H9 (cell line): ENCODE measurements at regions not wholly inside any gene's neighbourhood (a gene's known extent, or its start where the extent isn't known, plus 50 kb on each side); places are given as distances from the start of the nearest gene placed in this dataset.

Experiments
- DNase-seq: peaks from one replicate; pipeline ENCODE4 v3.0.0-alpha.2; 2017
- H2AFZ ChIP-seq: one replicate; pipeline ENCODE4 v1.6.1; 2013; ENCODE audit warnings: mild to moderate bottlenecking, low read length, control low read depth, moderate library complexity
- H2AK5ac ChIP-seq: 2 replicates; pipeline ENCODE4 v1.6.1; 2013; ENCODE audit warnings: low read length, control low read depth, mixed read lengths; ENCODE audit not compliant: insufficient read length
- H2BK120ac ChIP-seq: one replicate; pipeline ENCODE4 v1.6.1; 2013; ENCODE audit warnings: low read depth, mild to moderate bottlenecking, low read length, control low read depth, inconsistent platforms; ENCODE audit not compliant: poor library complexity, severe bottlenecking
- H2BK12ac ChIP-seq: 2 replicates; pipeline ENCODE4 v1.6.1; 2013; ENCODE audit warnings: low read length, control low read depth, mixed read lengths, low read depth; ENCODE audit not compliant: insufficient read length
- H2BK15ac ChIP-seq: 2 replicates; pipeline ENCODE4 v1.6.1; 2013; ENCODE audit warnings: low read depth, low read length, control low read depth
- H2BK20ac ChIP-seq: one replicate; pipeline ENCODE4 v1.6.1; 2013; ENCODE audit warnings: low read depth, mild to moderate bottlenecking, low read length, control low read depth, inconsistent platforms; ENCODE audit not compliant: poor library complexity, severe bottlenecking
- H2BK5ac ChIP-seq: 2 replicates; pipeline ENCODE4 v1.6.1; 2013; ENCODE audit warnings: low read length, control low read depth, mixed read lengths; ENCODE audit not compliant: insufficient read length
- H3K14ac ChIP-seq: 2 replicates; pipeline ENCODE4 v1.6.1; 2013; ENCODE audit warnings: low read length, control low read depth; ENCODE audit not compliant: insufficient read depth
- H3K18ac ChIP-seq: 2 replicates; pipeline ENCODE4 v1.6.1; 2013; ENCODE audit warnings: low read depth, mild to moderate bottlenecking, mixed read lengths, low read length, control low read depth; ENCODE audit not compliant: insufficient read length
- H3K23ac ChIP-seq: 2 replicates; pipeline ENCODE4 v1.6.1; 2013; ENCODE audit warnings: low read length, control low read depth, mixed read lengths, low read depth; ENCODE audit not compliant: insufficient read length
- H3K23me2 ChIP-seq: 2 replicates; pipeline ENCODE4 v1.6.1; 2013; ENCODE audit warnings: low read depth, mild to moderate bottlenecking, mixed read lengths, low read length, control low read depth; ENCODE audit not compliant: insufficient read length, poor library complexity, severe bottlenecking
- H3K27ac ChIP-seq: 2 replicates; pipeline ENCODE4 v1.5.1; 2013; ENCODE audit warnings: low read length, control low read depth, mixed read lengths, low read depth; ENCODE audit not compliant: insufficient read length
- H3K27me3 ChIP-seq: 2 replicates; pipeline ENCODE4 v1.6.1; 2013; ENCODE audit warnings: low read length, control low read depth, inconsistent platforms; ENCODE audit not compliant: insufficient read depth
- H3K4ac ChIP-seq: 2 replicates; pipeline ENCODE4 v1.6.1; 2013; ENCODE audit warnings: low read depth, mild to moderate bottlenecking, control low read depth, inconsistent platforms, low read length, moderate library complexity
- H3K4me1 ChIP-seq: 2 replicates; pipeline ENCODE4 v1.6.1; 2013; ENCODE audit warnings: low read length, control low read depth, inconsistent platforms; ENCODE audit not compliant: insufficient read depth
- H3K4me2 ChIP-seq: 2 replicates; pipeline ENCODE4 v1.6.1; 2013; ENCODE audit warnings: low read length, control low read depth, mixed read lengths; ENCODE audit not compliant: insufficient read length, insufficient read depth
- H3K56ac ChIP-seq: 2 replicates; pipeline ENCODE4 v1.6.1; 2013; ENCODE audit warnings: low read depth, mild to moderate bottlenecking, mixed read lengths, low read length, control low read depth; ENCODE audit not compliant: insufficient read length
- H3K79me1 ChIP-seq: 2 replicates; pipeline ENCODE4 v1.6.1; 2013; ENCODE audit warnings: low read depth, mild to moderate bottlenecking, moderate library complexity, low read length, control low read depth, inconsistent platforms; ENCODE audit not compliant: insufficient read depth, poor library complexity, severe bottlenecking
- H3K79me2 ChIP-seq: 2 replicates; pipeline ENCODE4 v1.6.1; 2013; ENCODE audit warnings: low read length, control low read depth, inconsistent platforms; ENCODE audit not compliant: insufficient read depth
- H3K9ac ChIP-seq: 2 replicates; pipeline ENCODE4 v1.6.1; 2013; ENCODE audit warnings: low read length, control low read depth, mixed read lengths; ENCODE audit not compliant: insufficient read length; ENCODE audit errors: extremely low read depth
- H3K9me3 ChIP-seq: one replicate; pipeline ENCODE4 v1.6.1; 2013; ENCODE audit warnings: low read depth, low read length, inconsistent platforms; ENCODE audit not compliant: control insufficient read depth
- H3T11ph ChIP-seq: one replicate; pipeline ENCODE4 v1.6.1; 2013; ENCODE audit warnings: mild to moderate bottlenecking, low read length, control low read depth, inconsistent platforms
- H4K20me1 ChIP-seq: one replicate; pipeline ENCODE4 v1.6.1; 2013; ENCODE audit not compliant: control insufficient read depth, insufficient read length, insufficient read depth
- H4K5ac ChIP-seq: 2 replicates; pipeline ENCODE4 v1.6.1; 2013; ENCODE audit warnings: low read depth, mild to moderate bottlenecking, mixed read lengths, low read length, control low read depth; ENCODE audit not compliant: insufficient read length
- H4K8ac ChIP-seq: replicated peaks from 2 replicates; pipeline ENCODE4 v1.6.1; 2013; ENCODE audit warnings: low read length, control low read depth, mixed read lengths, low read depth; ENCODE audit not compliant: insufficient read length
- H4K91ac ChIP-seq: 2 replicates; pipeline ENCODE4 v1.6.1; 2013; ENCODE audit warnings: low read depth, mild to moderate bottlenecking, moderate library complexity, mixed read lengths, low read length, control low read depth; ENCODE audit not compliant: insufficient read length
- H3K27ac Mint-ChIP-seq, 3 experiments: 2 replicates in 2 of 3; 3 replicates in 1 of 3; pipeline ENCODE4 v1.8.0; 2020 to 2021; ENCODE audit warnings: mixed read lengths in 3 of 3, mild to moderate bottlenecking in 1 of 3, moderate library complexity in 1 of 3
- H3K27me3 Mint-ChIP-seq: 2 replicates; pipeline ENCODE4 v1.8.0; 2021; ENCODE audit warnings: low read depth, mild to moderate bottlenecking, moderate library complexity, mixed read lengths
- H3K36me3 Mint-ChIP-seq, 3 experiments: 2 replicates in 2 of 3; 3 replicates in 1 of 3; pipeline ENCODE4 v1.8.0; 2020 to 2021; ENCODE audit warnings: low read depth in 3 of 3, mixed read lengths in 3 of 3; ENCODE audit not compliant: insufficient read depth in 1 of 3
- H3K4me1 Mint-ChIP-seq, 2 experiments: 2 replicates each; pipeline ENCODE4 v1.8.0; 2020; ENCODE audit warnings: mixed read lengths in 2 of 2
- H3K4me3 Mint-ChIP-seq, 2 experiments: 2 replicates in 1 of 2; 3 replicates in 1 of 2; pipeline ENCODE4 v1.8.0; 2020 to 2021; ENCODE audit warnings: mild to moderate bottlenecking in 2 of 2, mixed read lengths in 2 of 2, moderate library complexity in 1 of 2
- H3K9me3 Mint-ChIP-seq, 2 experiments: 2 replicates in 1 of 2; 3 replicates in 1 of 2; pipeline ENCODE4 v1.8.0; 2020; ENCODE audit warnings: mild to moderate bottlenecking in 2 of 2, mixed read lengths in 2 of 2, moderate library complexity in 1 of 2
- WGBS: extraction: QIAGEN DNeasy Blood & Tissue Kit; methylation state at CpG from one replicate; pipeline ENCODE4 v1.1.7; 2013; ENCODE audit warnings: missing lambda C conversion rate, low lambda C conversion rate, mixed read lengths; ENCODE audit not compliant: insufficient read length; ENCODE audit errors: extremely low coverage; 5-methylcytosine and 5-hydroxymethylcytosine counted together
- TF ChIP-seq, protein P1 (sequence below): fragments of 200-600 bp; sonication (generic); conservative IDR thresholded peaks from 3 replicates; pipeline ENCODE4 v1.8.0; 2021; ENCODE audit warnings: antibody characterized with exemption, mild to moderate bottlenecking

DNA sequence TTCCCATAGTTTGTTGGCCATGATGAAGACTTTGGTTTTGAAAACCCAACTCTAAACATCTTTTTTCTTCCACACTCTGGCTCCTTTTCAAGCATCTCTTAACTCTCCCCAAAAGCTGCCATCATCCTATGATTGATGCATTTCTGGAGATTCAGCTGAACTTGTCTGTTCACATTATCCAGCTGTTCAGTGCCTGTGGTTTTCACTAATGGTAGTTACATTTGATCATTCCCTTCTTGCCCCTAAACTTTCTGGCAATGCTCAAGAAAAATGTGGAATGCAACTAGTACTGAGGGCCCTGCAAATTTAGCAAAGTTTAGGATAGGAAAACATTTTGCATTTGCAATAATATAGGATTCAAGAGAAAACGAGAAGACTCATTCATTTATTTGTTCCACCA is 267.5 kb downstream of the ENC1 start:
- H3K27ac Mint-ChIP-seq = no peak overlapping the region
- H2BK120ac ChIP-seq = no peak overlapping the region
- H2BK15ac ChIP-seq = no peak overlapping the region
- no peak overlapping the region for H3K4me2 ChIP-seq
- H4K5ac ChIP-seq = no peak overlapping the region
- H3K27me3 ChIP-seq = no peaks in the 10 kb centered on the region
- H3K4me1 ChIP-seq = no peaks in the 10 kb centered on the region
- no peak overlapping the region for H3K4me3 Mint-ChIP-seq
- no peak for DNase-seq
- H2BK20ac ChIP-seq = no peak overlapping the region
- no peaks in the 10 kb centered on the region for H3K79me1 ChIP-seq
- H4K8ac ChIP-seq = no peak overlapping the region
- H3K23ac ChIP-seq = no peak overlapping the region
- H3K9me3 ChIP-seq = no peaks in the 10 kb centered on the region
- H3K9ac ChIP-seq = no peak overlapping the region
- no peak overlapping the region for H3K14ac ChIP-seq
- H3K23me2 ChIP-seq = no peaks in the 10 kb centered on the region
- TF ChIP-seq, protein P1, sequence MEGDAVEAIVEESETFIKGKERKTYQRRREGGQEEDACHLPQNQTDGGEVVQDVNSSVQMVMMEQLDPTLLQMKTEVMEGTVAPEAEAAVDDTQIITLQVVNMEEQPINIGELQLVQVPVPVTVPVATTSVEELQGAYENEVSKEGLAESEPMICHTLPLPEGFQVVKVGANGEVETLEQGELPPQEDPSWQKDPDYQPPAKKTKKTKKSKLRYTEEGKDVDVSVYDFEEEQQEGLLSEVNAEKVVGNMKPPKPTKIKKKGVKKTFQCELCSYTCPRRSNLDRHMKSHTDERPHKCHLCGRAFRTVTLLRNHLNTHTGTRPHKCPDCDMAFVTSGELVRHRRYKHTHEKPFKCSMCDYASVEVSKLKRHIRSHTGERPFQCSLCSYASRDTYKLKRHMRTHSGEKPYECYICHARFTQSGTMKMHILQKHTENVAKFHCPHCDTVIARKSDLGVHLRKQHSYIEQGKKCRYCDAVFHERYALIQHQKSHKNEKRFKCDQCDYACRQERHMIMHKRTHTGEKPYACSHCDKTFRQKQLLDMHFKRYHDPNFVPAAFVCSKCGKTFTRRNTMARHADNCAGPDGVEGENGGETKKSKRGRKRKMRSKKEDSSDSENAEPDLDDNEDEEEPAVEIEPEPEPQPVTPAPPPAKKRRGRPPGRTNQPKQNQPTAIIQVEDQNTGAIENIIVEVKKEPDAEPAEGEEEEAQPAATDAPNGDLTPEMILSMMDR = no peak
- H3K27ac ChIP-seq = no peak overlapping the region
- no peaks in the 10 kb centered on the region for H3K36me3 Mint-ChIP-seq
- no peaks in the 10 kb centered on the region for H3K79me2 ChIP-seq
- H3K4ac ChIP-seq = no peak overlapping the region
- H3T11ph ChIP-seq = no peak overlapping the region
- WGBS = no CpG with 5 or more reads among the region's 1 CpG
- H3K18ac ChIP-seq = no peak overlapping the region
- H4K91ac ChIP-seq = no peak overlapping the region
- peaks cover 9 to 13% of the 10 kb centered on the region in 2 experiments for H3K4me1 Mint-ChIP-seq
- peaks cover 2% of the 10 kb centered on the region; the same call in 1 of the 2 replicates for H3K27me3 Mint-ChIP-seq
- H2BK5ac ChIP-seq = no peak overlapping the region
- no peak overlapping the region for H2AK5ac ChIP-seq
- no peak overlapping the region for H2BK12ac ChIP-seq
- H2AFZ ChIP-seq = no peak overlapping the region
- peaks cover 0 to 2% of the 10 kb centered on the region in 2 experiments; a peak in 1 of 5 replicates for H3K9me3 Mint-ChIP-seq
- H3K56ac ChIP-seq = no peak overlapping the region
- H4K20me1 ChIP-seq = no peaks in the 10 kb centered on the region
